H9 (cell line): ENCODE measurements at regions not wholly inside any gene's neighbourhood (a gene's known extent, or its start where the extent isn't known, plus 50 kb on each side); places are given as distances from the start of the nearest gene placed in this dataset.

Source experiments
- DNase-seq: peaks from one replicate; pipeline ENCODE4 v3.0.0-alpha.2; 2017
- H2AFZ ChIP-seq: one replicate; pipeline ENCODE4 v1.6.1; 2013; ENCODE audit warnings: mild to moderate bottlenecking, low read length, control low read depth, moderate library complexity
- H2AK5ac ChIP-seq: 2 replicates; pipeline ENCODE4 v1.6.1; 2013; ENCODE audit warnings: low read length, control low read depth, mixed read lengths; ENCODE audit not compliant: insufficient read length
- H2BK120ac ChIP-seq: one replicate; pipeline ENCODE4 v1.6.1; 2013; ENCODE audit warnings: low read depth, mild to moderate bottlenecking, low read length, control low read depth, inconsistent platforms; ENCODE audit not compliant: poor library complexity, severe bottlenecking
- H2BK12ac ChIP-seq: 2 replicates; pipeline ENCODE4 v1.6.1; 2013; ENCODE audit warnings: low read length, control low read depth, mixed read lengths, low read depth; ENCODE audit not compliant: insufficient read length
- H2BK15ac ChIP-seq: 2 replicates; pipeline ENCODE4 v1.6.1; 2013; ENCODE audit warnings: low read depth, low read length, control low read depth
- H2BK20ac ChIP-seq: one replicate; pipeline ENCODE4 v1.6.1; 2013; ENCODE audit warnings: low read depth, mild to moderate bottlenecking, low read length, control low read depth, inconsistent platforms; ENCODE audit not compliant: poor library complexity, severe bottlenecking
- H2BK5ac ChIP-seq: 2 replicates; pipeline ENCODE4 v1.6.1; 2013; ENCODE audit warnings: low read length, control low read depth, mixed read lengths; ENCODE audit not compliant: insufficient read length
- H3K14ac ChIP-seq: 2 replicates; pipeline ENCODE4 v1.6.1; 2013; ENCODE audit warnings: low read length, control low read depth; ENCODE audit not compliant: insufficient read depth
- H3K18ac ChIP-seq: 2 replicates; pipeline ENCODE4 v1.6.1; 2013; ENCODE audit warnings: low read depth, mild to moderate bottlenecking, mixed read lengths, low read length, control low read depth; ENCODE audit not compliant: insufficient read length
- H3K23ac ChIP-seq: 2 replicates; pipeline ENCODE4 v1.6.1; 2013; ENCODE audit warnings: low read length, control low read depth, mixed read lengths, low read depth; ENCODE audit not compliant: insufficient read length
- H3K23me2 ChIP-seq: 2 replicates; pipeline ENCODE4 v1.6.1; 2013; ENCODE audit warnings: low read depth, mild to moderate bottlenecking, mixed read lengths, low read length, control low read depth; ENCODE audit not compliant: insufficient read length, poor library complexity, severe bottlenecking
- H3K27ac ChIP-seq: 2 replicates; pipeline ENCODE4 v1.5.1; 2013; ENCODE audit warnings: low read length, control low read depth, mixed read lengths, low read depth; ENCODE audit not compliant: insufficient read length
- H3K27me3 ChIP-seq: 2 replicates; pipeline ENCODE4 v1.6.1; 2013; ENCODE audit warnings: low read length, control low read depth, inconsistent platforms; ENCODE audit not compliant: insufficient read depth
- H3K4ac ChIP-seq: 2 replicates; pipeline ENCODE4 v1.6.1; 2013; ENCODE audit warnings: low read depth, mild to moderate bottlenecking, control low read depth, inconsistent platforms, low read length, moderate library complexity
- H3K4me1 ChIP-seq: 2 replicates; pipeline ENCODE4 v1.6.1; 2013; ENCODE audit warnings: low read length, control low read depth, inconsistent platforms; ENCODE audit not compliant: insufficient read depth
- H3K4me2 ChIP-seq: 2 replicates; pipeline ENCODE4 v1.6.1; 2013; ENCODE audit warnings: low read length, control low read depth, mixed read lengths; ENCODE audit not compliant: insufficient read length, insufficient read depth
- H3K56ac ChIP-seq: 2 replicates; pipeline ENCODE4 v1.6.1; 2013; ENCODE audit warnings: low read depth, mild to moderate bottlenecking, mixed read lengths, low read length, control low read depth; ENCODE audit not compliant: insufficient read length
- H3K79me1 ChIP-seq: 2 replicates; pipeline ENCODE4 v1.6.1; 2013; ENCODE audit warnings: low read depth, mild to moderate bottlenecking, moderate library complexity, low read length, control low read depth, inconsistent platforms; ENCODE audit not compliant: insufficient read depth, poor library complexity, severe bottlenecking
- H3K79me2 ChIP-seq: 2 replicates; pipeline ENCODE4 v1.6.1; 2013; ENCODE audit warnings: low read length, control low read depth, inconsistent platforms; ENCODE audit not compliant: insufficient read depth
- H3K9ac ChIP-seq: 2 replicates; pipeline ENCODE4 v1.6.1; 2013; ENCODE audit warnings: low read length, control low read depth, mixed read lengths; ENCODE audit not compliant: insufficient read length; ENCODE audit errors: extremely low read depth
- H3K9me3 ChIP-seq: one replicate; pipeline ENCODE4 v1.6.1; 2013; ENCODE audit warnings: low read depth, low read length, inconsistent platforms; ENCODE audit not compliant: control insufficient read depth
- H3T11ph ChIP-seq: one replicate; pipeline ENCODE4 v1.6.1; 2013; ENCODE audit warnings: mild to moderate bottlenecking, low read length, control low read depth, inconsistent platforms
- H4K20me1 ChIP-seq: one replicate; pipeline ENCODE4 v1.6.1; 2013; ENCODE audit not compliant: control insufficient read depth, insufficient read length, insufficient read depth
- H4K5ac ChIP-seq: 2 replicates; pipeline ENCODE4 v1.6.1; 2013; ENCODE audit warnings: low read depth, mild to moderate bottlenecking, mixed read lengths, low read length, control low read depth; ENCODE audit not compliant: insufficient read length
- H4K8ac ChIP-seq: replicated peaks from 2 replicates; pipeline ENCODE4 v1.6.1; 2013; ENCODE audit warnings: low read length, control low read depth, mixed read lengths, low read depth; ENCODE audit not compliant: insufficient read length
- H4K91ac ChIP-seq: 2 replicates; pipeline ENCODE4 v1.6.1; 2013; ENCODE audit warnings: low read depth, mild to moderate bottlenecking, moderate library complexity, mixed read lengths, low read length, control low read depth; ENCODE audit not compliant: insufficient read length
- H3K27ac Mint-ChIP-seq, 3 experiments: 2 replicates in 2 of 3; 3 replicates in 1 of 3; pipeline ENCODE4 v1.8.0; 2020 to 2021; ENCODE audit warnings: mixed read lengths in 3 of 3, mild to moderate bottlenecking in 1 of 3, moderate library complexity in 1 of 3
- H3K27me3 Mint-ChIP-seq: 2 replicates; pipeline ENCODE4 v1.8.0; 2021; ENCODE audit warnings: low read depth, mild to moderate bottlenecking, moderate library complexity, mixed read lengths
- H3K36me3 Mint-ChIP-seq, 3 experiments: 2 replicates in 2 of 3; 3 replicates in 1 of 3; pipeline ENCODE4 v1.8.0; 2020 to 2021; ENCODE audit warnings: low read depth in 3 of 3, mixed read lengths in 3 of 3; ENCODE audit not compliant: insufficient read depth in 1 of 3
- H3K4me1 Mint-ChIP-seq, 2 experiments: 2 replicates each; pipeline ENCODE4 v1.8.0; 2020; ENCODE audit warnings: mixed read lengths in 2 of 2
- H3K4me3 Mint-ChIP-seq, 2 experiments: 2 replicates in 1 of 2; 3 replicates in 1 of 2; pipeline ENCODE4 v1.8.0; 2020 to 2021; ENCODE audit warnings: mild to moderate bottlenecking in 2 of 2, mixed read lengths in 2 of 2, moderate library complexity in 1 of 2
- H3K9me3 Mint-ChIP-seq, 2 experiments: 2 replicates in 1 of 2; 3 replicates in 1 of 2; pipeline ENCODE4 v1.8.0; 2020; ENCODE audit warnings: mild to moderate bottlenecking in 2 of 2, mixed read lengths in 2 of 2, moderate library complexity in 1 of 2
- WGBS: extraction: QIAGEN DNeasy Blood & Tissue Kit; methylation state at CpG from one replicate; pipeline ENCODE4 v1.1.7; 2013; ENCODE audit warnings: missing lambda C conversion rate, low lambda C conversion rate, mixed read lengths; ENCODE audit not compliant: insufficient read length; ENCODE audit errors: extremely low coverage; 5-methylcytosine and 5-hydroxymethylcytosine counted together
- TF ChIP-seq, protein P1 (sequence below): fragments of 200-600 bp; sonication (generic); conservative IDR thresholded peaks from 3 replicates; pipeline ENCODE4 v1.8.0; 2021; ENCODE audit warnings: antibody characterized with exemption, mild to moderate bottlenecking

- WGBS: no CpG with 5 or more reads among the region's 4 CpGs
- H3K56ac ChIP-seq: no peak overlapping the region
- peaks cover 74 to 78% of the 10 kb centered on the region in 2 experiments for H3K9me3 Mint-ChIP-seq
Measured at GRCh38 chrX:64758047-64758446, 218.2 kb downstream of the ZC4H2 start.

More at GRCh38 chrX:64758047-64758446, 218.2 kb downstream of the ZC4H2 start:
- Histone ChIP-seq H3K79me1 (no peaks in the 10 kb centered on the region), H2BK20ac (no peak overlapping the region), H3K9ac (no peak overlapping the region), H2BK15ac (no peak overlapping the region), H3K4me2 (no peak overlapping the region), H3K18ac (no peak overlapping the region), H3T11ph (no peak overlapping the region), H2BK12ac (no peak overlapping the region), H3K4me1 (no peaks in the 10 kb centered on the region), H3K79me2 (no peaks in the 10 kb centered on the region), H3K23me2 (no peaks in the 10 kb centered on the region), H3K27me3 (no peaks in the 10 kb centered on the region), H2BK120ac (no peak overlapping the region), H4K5ac (no peak overlapping the region), H3K4ac (no peak overlapping the region), H3K27ac (no peak overlapping the region), H4K91ac (no peak overlapping the region), H3K14ac (no peak overlapping the region), H2AFZ (no peak overlapping the region), H3K9me3 (peaks cover 9% of the 10 kb centered on the region), H2BK5ac (no peak overlapping the region), H4K8ac (no peak overlapping the region), H4K20me1 (no peaks in the 10 kb centered on the region), H2AK5ac (no peak overlapping the region), H3K23ac (no peak overlapping the region)
- Mint-ChIP-seq H3K4me3 (no peak overlapping the region), H3K27ac (no peak overlapping the region), H3K4me1 (no peaks in the 10 kb centered on the region), H3K36me3 (peaks cover 2 to 11% (median 4%) of the 10 kb centered on the region in 3 experiments; a peak in 5 of 7 replicates), H3K27me3 (peaks cover 2% of the 10 kb centered on the region; the same call in 1 of the 2 replicates)
- TF ChIP-seq, protein P1, sequence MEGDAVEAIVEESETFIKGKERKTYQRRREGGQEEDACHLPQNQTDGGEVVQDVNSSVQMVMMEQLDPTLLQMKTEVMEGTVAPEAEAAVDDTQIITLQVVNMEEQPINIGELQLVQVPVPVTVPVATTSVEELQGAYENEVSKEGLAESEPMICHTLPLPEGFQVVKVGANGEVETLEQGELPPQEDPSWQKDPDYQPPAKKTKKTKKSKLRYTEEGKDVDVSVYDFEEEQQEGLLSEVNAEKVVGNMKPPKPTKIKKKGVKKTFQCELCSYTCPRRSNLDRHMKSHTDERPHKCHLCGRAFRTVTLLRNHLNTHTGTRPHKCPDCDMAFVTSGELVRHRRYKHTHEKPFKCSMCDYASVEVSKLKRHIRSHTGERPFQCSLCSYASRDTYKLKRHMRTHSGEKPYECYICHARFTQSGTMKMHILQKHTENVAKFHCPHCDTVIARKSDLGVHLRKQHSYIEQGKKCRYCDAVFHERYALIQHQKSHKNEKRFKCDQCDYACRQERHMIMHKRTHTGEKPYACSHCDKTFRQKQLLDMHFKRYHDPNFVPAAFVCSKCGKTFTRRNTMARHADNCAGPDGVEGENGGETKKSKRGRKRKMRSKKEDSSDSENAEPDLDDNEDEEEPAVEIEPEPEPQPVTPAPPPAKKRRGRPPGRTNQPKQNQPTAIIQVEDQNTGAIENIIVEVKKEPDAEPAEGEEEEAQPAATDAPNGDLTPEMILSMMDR: no peak
- DNase-seq: no peak
